ENCODE measurements at regions not wholly inside any gene's neighbourhood (a gene's known extent, or its start where the extent isn't known, plus 50 kb on each side); places are given as distances from the start of the nearest gene placed in this dataset.

DNA sequence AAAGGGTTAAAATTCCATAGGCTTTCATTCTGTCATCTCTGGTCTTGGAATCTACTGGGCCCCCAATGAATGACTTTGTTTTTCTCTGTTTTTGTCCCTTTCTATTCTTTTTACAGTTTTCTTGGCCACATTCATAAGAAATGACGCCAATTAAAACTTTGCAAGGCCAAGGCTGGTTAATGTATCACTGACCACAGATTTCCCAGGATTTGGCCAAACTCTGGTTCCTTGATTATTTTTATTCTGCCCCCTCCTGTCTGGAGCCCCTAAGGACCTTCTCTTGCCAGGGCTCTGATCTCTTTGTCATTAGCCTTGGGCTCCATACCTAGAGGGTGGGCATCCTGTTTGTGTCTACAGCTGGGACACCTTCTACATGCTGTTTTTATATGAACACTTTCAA lies 388.9 kb upstream of the PAPPA start:
- no peaks in the 10 kb centered on the region for H3K36me3 ChIP-seq (ENCODE audit: control insufficient read depth in 4 of 4, insufficient read depth in 3 of 4, low read depth in 1 of 4, low read length in 3 of 4)
- 34% methylated on average over 1 of the region's 1 CpG for WGBS
- peaks cover 2 to 21% (median 10%) of the 10 kb centered on the region in 4 donors for H3K4me1 ChIP-seq (ENCODE audit: control insufficient read depth in 4 of 4, insufficient read depth in 4 of 4, low read length in 3 of 4)
- H3K9ac ChIP-seq (ENCODE audit: low read depth in 1 of 2, low read length in 2 of 2), result no peak overlapping the region
- no peak overlapping the region for H3K4me3 ChIP-seq (ENCODE audit: low read depth in 1 of 3, low read length in 3 of 3)
- TF ChIP-seq RAD21 (IDR thresholded peaks at IDR 0.05) (no peak), JUND (IDR thresholded peaks at IDR 0.05) (no peak), FOXA2 (IDR thresholded peaks at IDR 0.05) (no peak), EGR1 (IDR thresholded peaks at IDR 0.05; ENCODE audit: low read depth in 2 of 2) (no peak), HNF4G (IDR thresholded peaks at IDR 0.05) (no peak), HNF4A (conservative IDR thresholded peaks at IDR 0.05) (no peak), FOXA1 (IDR thresholded peaks at IDR 0.05) (no peak), RXRA (IDR thresholded peaks at IDR 0.05) (no peak), YY1 (IDR thresholded peaks at IDR 0.05) (no peak), GABPA (IDR thresholded peaks at IDR 0.05 in 1 of 2, conservative IDR thresholded peaks at IDR 0.05 in 1 of 2) (no peak), REST (IDR thresholded peaks at IDR 0.05) (no peak), SP1 (IDR thresholded peaks at IDR 0.05) (no peak), TAF1 (conservative IDR thresholded peaks at IDR 0.05) (no peak), NR2F2 (IDR thresholded peaks at IDR 0.05) (no peak), ATF3 (IDR thresholded peaks at IDR 0.05) (no peak)
- TF ChIP-seq, protein P1, sequence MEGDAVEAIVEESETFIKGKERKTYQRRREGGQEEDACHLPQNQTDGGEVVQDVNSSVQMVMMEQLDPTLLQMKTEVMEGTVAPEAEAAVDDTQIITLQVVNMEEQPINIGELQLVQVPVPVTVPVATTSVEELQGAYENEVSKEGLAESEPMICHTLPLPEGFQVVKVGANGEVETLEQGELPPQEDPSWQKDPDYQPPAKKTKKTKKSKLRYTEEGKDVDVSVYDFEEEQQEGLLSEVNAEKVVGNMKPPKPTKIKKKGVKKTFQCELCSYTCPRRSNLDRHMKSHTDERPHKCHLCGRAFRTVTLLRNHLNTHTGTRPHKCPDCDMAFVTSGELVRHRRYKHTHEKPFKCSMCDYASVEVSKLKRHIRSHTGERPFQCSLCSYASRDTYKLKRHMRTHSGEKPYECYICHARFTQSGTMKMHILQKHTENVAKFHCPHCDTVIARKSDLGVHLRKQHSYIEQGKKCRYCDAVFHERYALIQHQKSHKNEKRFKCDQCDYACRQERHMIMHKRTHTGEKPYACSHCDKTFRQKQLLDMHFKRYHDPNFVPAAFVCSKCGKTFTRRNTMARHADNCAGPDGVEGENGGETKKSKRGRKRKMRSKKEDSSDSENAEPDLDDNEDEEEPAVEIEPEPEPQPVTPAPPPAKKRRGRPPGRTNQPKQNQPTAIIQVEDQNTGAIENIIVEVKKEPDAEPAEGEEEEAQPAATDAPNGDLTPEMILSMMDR (IDR thresholded peaks at IDR 0.05; ENCODE audit: low read depth, low read length, missing input control), result no peak
- TF ChIP-seq, protein P2, sequence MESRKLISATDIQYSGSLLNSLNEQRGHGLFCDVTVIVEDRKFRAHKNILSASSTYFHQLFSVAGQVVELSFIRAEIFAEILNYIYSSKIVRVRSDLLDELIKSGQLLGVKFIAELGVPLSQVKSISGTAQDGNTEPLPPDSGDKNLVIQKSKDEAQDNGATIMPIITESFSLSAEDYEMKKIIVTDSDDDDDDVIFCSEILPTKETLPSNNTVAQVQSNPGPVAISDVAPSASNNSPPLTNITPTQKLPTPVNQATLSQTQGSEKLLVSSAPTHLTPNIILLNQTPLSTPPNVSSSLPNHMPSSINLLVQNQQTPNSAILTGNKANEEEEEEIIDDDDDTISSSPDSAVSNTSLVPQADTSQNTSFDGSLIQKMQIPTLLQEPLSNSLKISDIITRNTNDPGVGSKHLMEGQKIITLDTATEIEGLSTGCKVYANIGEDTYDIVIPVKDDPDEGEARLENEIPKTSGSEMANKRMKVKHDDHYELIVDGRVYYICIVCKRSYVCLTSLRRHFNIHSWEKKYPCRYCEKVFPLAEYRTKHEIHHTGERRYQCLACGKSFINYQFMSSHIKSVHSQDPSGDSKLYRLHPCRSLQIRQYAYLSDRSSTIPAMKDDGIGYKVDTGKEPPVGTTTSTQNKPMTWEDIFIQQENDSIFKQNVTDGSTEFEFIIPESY (IDR thresholded peaks at IDR 0.05), result no peak
- TF ChIP-seq, protein P3, sequence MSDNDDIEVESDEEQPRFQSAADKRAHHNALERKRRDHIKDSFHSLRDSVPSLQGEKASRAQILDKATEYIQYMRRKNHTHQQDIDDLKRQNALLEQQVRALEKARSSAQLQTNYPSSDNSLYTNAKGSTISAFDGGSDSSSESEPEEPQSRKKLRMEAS (IDR thresholded peaks at IDR 0.05), result no peak
- no peaks in the 10 kb centered on the region for H3K9me3 ChIP-seq (ENCODE audit: control insufficient read depth in 4 of 4, low read length in 3 of 4)
- H3K27me3 ChIP-seq (ENCODE audit: control insufficient read depth in 4 of 4, insufficient read depth in 4 of 4, low read length in 3 of 4), result no peaks in the 10 kb centered on the region
- DNase-seq (ENCODE audit: low spot score), result no peak
- peak overlapping the region in 1 of 2 donors; percentile 25 for H3K27ac ChIP-seq (ENCODE audit: low read depth in 1 of 2, low read length in 2 of 2)

Measured in liver (tissue), 8 donors.